DMS153 (cell line): ENCODE measurements at regions not wholly inside any gene's neighbourhood (a gene's known extent, or its start where the extent isn't known, plus 50 kb on each side); places are given as distances from the start of the nearest gene placed in this dataset.

Experiments
- DNase-seq: peaks from one replicate; lab custom pipeline; 2025; lab: John Stamatoyannopoulos, UW

DNA sequence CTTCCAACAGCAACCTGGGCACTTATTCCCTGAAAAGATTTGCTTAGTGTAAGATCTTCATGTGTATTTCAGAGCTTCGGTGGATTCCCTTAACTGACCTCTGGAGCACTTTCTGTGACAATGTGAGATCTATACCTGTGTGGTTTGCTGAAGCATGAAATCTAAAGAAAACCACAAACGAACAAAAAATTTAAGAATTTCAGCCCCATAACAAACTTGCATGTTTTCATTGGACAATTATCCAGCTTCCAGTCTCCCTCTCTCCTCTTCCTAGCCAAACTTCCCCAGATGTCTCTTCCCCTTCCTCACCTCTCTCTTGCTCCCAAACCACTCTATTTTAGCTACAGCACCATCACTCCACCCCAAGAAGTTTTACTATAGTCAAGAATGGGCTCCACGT is 279.9 kb upstream of the SORCS1 start:
- no peak for DNase-seq

DNA sequence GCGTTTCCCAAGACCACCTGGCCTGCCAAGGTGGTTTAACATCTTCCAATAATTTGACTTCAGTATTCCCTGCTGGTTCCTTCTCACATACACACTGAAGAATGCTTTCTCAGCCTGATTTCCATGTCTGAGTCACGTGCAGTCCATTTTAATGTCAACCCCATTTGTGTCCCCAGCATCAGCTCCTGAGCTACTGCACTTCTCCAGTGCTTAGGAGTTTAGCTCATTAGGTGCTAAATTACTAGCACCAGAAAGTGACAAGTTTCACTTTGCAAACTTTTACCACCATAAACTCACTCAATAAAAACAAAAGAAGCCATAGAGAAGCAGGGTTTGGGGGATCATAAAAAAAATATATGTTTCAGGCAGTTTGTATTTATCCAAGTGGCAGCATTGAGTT is 279.3 kb upstream of the SORCS1 start:
- DNase-seq = no peak

DNA sequence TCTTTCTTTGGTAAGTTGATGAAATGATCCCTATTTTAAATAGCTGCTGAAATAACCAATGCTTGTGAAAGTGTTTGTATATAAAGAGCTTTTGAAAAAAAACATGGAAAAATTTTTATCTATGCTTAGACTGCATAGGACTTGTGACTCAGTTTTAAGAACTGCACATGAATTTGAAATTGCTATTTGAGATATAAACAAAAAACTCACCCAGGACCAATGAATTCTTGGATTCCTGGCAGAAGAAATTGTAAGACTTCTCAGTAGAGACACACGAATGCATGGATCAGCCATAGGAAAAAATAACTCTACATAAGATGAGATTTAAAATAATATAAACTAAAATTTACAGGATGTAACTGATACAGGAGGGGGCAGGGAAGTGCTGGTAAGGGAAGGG is 278.8 kb upstream of the SORCS1 start:
- DNase-seq = no peak

DNA sequence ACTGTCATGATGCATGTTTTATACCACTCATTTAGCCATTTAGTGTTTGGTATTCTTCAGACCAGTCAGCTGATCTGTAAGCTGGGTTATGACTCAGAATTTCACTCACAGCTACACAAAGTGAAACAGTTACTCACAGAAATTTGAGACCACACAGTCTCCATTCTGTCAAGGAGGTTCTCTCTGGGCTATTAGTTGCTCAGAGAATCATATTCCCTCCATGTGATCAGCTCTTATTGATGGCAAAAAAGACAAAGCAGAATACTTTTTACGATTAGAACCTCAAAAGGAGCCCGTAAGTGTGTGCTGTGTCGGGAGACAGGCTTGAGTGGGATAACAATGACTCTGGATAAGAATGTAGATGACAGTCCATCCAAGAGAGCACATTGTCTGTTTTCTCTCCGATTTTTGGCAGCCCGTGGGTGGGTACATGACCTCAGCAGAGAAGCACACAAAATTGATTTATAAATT is 277.6 kb upstream of the SORCS1 start:
- no peak for DNase-seq

DNA sequence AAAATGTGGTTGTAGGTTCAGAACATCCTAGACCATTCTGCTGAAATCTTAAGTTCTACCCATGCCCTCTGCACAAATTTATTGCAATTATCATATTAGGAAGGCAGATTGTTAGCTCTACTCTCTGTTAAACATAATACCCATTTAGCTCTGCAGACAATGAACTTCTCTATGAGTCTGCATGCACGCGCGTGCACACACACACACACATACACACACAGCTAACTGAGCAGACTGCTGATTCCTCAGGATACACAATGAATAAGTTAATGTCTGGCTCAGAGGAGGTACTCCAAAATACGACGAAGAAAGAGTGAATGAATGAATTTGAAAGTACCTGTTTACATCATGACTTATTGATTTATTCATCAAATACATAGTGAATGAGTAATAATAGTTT is 276.2 kb upstream of the SORCS1 start:
- DNase-seq = no peak

DNA sequence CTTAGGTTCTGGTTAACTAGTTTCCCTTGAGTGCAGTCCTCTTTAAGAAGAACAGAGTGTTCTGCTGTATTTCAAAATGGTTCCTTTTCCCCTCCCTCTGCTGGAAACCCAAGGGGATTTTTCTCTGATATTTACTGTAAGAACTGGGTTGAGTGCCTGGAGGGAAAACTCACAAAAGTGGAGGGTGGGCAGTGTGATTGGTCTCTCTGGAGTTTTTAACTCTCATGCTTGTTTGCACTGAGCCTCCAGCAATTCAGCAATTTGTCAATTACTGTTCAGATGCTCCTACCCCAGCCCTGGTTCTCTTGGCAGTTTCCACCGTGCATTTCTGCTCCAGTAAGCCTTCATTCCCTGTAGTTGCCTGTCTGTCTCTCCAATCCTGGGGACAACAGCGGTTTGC is 273.4 kb upstream of the SORCS1 start:
- no peak for DNase-seq

DNA sequence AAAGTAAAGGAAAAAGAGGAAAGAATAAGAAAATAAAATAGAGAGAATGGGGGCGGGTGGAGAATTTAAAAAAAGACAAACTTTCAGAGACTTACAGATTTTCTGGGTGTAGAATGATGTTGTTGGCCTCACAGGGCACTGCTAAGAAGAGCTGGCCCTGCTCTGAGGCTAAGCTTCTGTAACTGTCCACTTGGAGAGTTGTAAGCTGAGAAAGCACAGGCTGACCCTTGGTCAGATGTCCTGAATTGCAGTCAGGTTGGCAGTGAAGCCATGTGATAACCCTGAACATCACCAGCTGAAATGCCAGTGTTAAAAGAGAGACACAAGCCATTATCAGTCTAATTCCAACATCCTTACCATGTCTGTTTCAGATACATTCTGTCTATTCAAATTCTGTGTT is 272.1 kb upstream of the SORCS1 start:
- DNase-seq = no peak

DNA sequence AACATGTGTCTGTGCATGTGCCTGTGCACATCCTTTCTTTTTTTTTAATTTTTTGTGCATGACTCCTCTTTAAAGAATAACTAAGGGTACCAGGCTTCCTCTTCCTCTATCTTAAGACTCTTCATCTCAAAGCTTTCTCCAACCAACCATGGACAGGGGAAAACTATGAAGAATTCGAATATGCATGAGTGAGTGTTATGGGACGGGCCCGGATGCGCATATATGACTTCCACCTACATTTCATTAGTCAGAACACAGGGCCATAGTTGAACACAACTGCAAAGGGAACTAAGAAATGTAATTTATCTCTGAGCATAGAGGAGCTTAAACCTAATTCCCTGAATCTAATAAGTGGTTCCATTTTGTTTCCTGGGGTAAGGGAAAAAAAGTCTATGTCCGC is 270.3 kb upstream of the SORCS1 start:
- DNase-seq = no peak

DNA sequence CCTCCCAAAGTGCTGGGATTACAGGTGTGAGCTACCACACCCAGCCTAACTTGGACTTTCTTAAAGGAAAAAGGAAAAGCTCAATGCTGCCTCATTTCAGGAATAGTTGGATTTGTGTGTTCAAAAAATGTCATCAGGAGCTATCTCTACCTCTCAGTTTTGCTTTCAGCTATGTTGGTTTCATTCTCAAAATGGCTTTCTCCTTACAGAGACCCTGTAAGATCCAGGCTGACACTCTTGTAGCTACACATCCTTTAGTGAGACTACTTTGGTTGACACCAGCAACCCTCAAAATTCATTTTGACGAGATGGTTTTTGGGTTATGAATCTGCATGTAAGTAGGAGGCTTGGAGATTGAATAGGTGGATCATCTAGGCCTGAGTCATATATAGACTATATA is 269.7 kb upstream of the SORCS1 start:
- DNase-seq = no peak

DNA sequence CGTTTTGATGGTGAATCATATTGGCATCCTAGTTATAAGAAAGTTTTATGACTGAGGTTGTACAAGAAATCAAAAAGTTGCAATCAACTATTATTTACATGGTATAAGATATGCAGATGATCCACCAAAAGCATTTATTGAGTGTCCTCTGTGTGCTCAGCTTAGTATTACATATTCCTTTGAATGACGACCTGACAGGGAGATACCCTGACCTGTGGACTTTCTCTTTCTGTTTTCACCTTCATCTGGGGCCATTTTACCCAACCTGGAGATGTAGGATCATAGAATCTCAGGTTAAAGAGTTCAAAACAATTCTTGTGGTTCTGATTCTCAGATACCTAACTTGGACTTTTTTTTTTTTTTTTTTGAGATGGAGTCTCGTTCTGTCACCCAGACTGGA is 269.1 kb upstream of the SORCS1 start:
- DNase-seq = no peak

DNA sequence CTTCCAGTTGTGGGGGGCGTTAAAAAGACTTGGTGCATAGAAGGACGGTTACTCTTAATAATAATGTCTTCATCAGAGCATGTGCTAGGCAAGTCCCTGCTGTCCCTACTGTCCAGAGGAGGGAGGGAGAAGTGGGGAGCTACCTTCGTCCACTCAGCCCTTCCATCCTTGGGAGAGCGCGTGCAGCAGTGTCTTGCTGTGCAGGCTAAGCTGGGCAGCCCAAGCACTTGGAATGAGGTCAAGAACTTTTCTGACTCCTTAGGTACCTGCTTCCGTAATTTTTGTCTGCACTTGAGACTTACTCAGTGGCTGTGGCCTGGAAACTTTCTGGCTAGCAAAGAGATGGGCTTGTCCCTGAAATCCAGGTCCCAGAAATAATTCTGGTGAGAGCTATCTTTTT is 265.9 kb upstream of the SORCS1 start:
- DNase-seq = no peak

DNA sequence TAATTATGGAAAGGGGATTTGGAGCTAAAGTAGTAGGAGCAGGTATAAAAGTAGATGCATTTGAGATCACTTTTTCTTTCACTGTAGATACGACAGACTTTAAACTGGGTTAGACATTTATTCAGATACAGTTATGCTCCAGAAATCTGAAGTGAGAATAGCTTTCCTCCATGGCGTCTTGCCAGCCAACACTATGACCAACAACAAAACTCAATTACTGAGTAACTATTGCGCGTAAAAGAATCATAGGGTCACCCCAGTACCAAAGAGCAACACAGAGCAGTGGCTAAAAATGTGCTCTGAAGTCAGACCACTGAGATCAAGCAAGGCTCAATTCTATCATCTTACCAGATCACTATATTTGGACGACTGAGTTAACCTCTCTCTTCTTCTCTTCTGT is 262.5 kb upstream of the SORCS1 start:
- DNase-seq = no peak

DNA sequence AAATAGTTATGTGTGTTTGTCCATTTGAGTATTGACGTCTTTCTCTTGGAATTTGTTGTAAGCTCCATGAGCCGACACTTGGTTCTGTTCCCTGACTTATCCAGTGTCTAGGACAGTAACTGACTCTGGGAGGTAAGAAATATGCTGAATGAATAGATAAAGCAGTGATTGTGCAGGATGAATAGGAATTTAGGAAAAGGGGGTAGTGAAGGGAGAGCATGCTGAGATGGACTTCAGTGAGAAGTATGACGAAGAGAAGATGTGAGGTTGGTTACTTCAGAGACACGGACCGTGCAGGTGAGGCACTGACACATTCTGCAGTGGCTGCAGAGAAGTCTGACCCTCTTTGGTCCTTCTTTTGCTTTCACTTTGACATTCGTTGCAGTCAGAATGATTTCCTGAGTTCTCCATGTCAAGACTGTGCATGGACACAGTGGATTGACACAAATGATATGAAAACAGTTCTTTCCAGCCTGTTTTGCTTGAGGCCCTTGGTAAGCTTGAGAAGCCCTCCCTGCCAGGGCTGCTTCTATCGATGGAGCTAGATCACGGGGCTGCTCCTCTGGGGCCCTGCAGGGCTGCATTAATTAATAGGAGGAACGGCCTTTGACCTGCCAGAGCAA is 261.5 kb upstream of the SORCS1 start:
- DNase-seq = no peak

DNA sequence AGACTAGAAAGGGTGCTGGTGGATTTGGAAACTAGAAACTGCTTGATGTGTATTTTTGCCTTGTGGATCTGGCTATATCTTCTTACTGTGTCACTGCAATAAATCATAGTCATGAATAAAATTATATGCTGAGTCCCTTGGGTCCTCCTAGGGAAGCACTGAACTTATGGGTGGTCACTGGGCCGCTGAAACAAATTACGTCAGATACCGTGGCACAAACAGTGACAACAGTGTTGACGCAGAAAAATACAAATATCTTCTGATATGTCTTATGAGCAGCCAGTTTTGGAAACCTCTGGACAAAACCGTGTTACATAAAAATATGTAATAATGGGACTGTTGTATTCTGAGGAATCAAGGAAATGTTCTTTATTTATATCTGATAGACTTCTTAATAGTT is 260.1 kb upstream of the SORCS1 start:
- no peak for DNase-seq

DNA sequence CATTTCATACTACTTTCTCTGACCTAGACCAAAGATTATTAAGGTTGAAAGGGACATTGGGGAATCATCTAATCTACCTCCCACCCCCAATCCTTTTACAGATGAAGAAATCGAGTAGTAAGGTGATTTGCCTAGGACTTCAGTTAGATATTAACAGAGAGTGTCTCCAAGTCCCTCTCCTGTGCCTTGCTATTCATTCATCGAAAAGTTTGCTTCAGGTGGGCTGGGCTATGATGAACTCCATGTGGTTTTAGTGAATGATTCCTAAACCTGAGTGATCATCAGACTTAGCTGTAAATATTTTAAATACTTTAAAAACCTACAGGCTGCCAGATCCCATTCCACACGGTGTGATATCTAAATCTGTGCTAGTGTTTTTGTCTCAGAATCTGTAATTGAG is 259.4 kb upstream of the SORCS1 start:
- no peak for DNase-seq

DNA sequence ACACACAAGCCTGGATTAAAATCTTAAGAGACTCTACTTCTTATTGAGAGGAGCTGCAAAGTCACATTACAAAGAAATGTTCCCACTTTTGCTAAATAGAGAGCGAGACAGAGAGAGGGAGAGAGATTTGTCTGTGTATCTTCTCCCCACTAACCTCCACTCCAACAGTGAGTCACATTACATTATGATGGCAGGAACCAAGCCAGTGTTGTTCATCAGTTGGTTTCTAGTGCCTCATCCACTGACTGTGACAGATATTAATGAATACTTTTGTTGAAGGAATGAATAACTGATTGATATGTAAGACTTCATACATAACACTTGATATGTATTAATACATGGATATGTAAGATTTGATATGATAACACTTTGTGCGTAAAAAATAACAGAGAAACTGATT is 258.2 kb upstream of the SORCS1 start:
- DNase-seq = no peak

DNA sequence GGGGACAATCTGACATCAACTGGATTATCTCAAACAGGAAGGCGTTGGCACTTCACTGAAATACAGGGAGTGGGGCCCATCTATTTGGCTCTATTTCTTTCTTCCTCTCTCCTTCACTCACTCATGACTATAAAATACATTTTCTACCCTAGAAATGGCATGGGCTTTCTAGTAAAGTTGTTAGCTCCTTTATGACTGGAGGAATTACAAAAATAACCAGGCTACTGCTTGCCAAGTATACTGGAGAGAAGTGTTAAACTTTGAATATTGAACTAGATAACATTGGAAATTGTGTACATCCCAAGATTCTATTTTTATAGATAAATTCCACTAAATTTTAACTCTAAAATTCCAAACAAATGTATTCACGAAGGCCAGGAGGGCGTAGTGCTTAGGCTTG is 255.7 kb upstream of the SORCS1 start:
- DNase-seq = no peak

DNA sequence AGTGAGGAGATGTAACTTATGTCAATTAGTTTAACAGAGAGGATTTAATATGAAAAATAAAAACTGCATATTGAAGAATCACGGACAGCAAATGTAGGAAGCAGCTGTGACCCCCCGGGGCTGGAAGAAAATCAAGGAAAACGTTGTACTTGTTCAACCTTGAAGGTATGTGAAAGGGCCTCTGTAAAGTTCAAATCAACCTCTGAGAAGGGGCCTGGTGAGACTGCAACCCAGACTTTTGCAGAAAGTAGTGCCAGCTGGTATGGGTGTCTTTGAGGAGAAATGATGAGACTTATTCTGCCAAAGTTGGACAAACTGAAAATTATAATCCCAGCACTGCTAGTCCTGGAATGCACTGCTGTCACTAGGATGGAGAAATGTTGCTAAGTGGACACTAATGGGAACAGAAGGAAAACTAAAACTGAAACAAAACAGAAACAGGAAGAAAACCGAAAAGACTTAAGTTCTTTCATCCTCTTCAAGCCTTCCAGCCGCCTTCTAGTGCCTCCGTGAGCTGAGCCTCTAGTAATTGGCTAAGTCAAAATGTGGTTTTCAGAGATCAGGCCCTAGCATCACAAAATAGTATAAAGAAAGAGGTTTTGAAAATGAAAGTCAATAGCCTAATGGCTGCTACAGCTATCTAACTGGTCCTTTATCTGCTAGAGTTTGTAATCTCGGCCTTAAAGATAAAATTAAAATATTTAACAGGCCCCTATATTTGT is 253.7 kb upstream of the SORCS1 start:
- no peak for DNase-seq

DNA sequence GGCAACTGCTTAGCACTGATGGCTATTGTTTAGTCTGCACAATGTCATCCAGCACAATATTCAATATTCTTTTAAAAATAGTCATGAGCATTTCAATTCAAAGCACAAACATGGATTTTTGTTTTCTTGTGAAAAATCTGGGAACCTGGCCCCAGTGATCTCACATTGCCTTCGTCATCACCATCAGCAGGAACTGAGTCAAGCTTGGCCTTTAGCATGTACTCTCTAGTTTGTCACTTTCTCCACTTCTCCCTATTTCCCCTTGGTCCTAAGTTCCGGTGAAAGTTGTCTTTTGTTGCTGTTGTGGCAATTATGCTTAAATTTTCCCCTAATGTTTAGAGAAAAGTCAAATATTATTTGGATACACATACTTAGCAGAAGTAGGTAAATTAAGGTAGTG is 252.9 kb upstream of the SORCS1 start:
- DNase-seq = no peak

DNA sequence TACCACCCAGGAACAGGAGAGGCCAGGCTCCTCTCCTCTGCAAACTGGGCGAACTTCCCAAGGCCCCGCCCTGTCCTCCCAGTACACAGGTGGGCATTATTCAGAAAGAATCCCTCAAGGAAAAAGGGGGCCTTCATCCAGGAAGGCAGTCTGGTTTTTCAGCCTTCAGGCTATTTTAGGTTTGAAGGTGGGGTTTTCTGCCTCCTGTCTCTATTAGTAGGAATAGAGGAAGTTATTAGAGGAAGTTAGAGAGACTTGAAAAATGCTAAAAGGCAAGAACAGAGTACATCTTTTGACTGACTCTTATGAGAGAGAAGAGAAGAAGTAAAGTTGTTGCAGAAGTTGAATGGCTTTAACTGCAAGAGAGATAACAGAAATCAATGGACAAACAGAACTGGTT is 250.9 kb upstream of the SORCS1 start:
- no peak for DNase-seq

DNA sequence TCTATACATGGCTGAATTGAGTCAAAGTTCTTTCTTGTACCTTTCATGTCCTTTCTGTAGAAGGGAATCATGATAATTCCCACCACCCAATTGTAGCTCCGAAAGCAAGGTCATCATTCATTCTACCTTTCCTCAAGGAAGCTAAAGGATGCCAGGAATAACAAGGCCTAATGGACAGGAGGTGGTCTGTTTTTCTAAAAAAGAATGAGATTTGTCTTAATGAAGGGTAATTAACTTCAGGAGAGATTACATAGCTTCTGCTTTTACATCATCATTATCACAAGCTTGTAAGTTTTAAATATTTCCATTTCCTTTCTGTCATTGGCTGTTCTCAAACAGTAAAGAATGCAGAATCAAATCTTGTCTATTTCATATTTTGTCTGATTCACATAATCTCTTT is 249.5 kb upstream of the SORCS1 start:
- no peak for DNase-seq

DNA sequence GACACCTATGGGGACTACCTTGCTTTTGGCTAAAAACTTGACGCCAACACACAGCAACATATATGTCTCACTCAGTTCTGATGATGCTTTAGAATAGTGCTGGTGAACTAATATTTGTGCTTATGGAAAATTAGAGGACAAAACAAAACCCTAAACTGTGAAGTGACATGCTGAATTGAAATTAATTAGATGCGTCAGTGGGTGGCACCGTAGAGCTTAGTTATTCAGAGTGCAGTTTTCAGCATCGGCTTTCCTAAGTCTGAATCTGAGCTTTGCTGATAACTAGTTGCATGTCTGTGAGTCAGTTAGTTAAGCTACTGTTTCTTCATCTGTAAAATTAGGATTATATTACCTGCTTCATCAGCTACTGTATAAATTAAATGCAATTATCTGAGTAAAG is 245.0 kb upstream of the SORCS1 start:
- DNase-seq = no peak

DNA sequence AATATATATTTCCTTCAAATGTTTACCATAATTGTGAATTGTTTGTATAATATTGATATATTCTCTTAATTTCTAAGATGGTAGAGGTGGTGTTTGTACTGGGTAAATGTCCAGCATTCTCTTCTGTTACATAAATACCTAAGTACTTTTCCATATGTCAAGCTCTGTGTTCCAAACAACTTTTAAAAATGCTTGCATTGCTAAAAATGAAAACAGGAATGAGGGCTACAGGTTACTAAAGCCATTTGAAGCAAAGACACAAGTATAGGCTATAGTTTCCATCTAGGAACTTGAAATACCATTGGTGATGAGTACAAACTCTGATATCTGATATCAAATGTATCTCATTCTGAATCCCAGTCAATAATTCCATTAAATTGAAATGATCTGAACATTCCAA is 233.6 kb upstream of the SORCS1 start:
- DNase-seq = no peak

DNA sequence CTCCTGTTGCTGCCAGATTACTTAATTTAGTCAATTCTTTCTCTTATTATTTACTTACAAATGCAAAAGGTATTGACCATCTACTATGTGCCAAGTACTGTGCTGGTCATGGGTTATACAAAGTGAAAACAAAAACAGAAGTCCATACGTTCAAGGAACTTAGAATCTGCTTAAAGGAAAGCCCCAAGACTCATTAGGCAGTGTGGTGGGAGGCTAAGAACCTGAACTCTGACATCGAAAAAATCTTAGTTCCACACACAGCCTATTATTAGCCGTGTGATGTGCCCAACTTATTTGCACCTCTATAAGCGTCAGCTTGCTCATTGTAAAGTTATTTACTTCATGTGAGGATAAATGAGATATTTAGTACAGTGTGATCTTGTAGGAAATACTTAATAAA is 227.4 kb upstream of the SORCS1 start:
- DNase-seq = no peak
